Renal cortex interstitium (tissue), 11 donors: ENCODE measurements at regions not wholly inside any gene's neighbourhood (a gene's known extent, or its start where the extent isn't known, plus 50 kb on each side); places are given as distances from the start of the nearest gene placed in this dataset.

ENCODE experiments used
- DNase-seq, 11 donors: peaks; one replicate each; pipeline ENCODE4 v3.0.0-alpha.2; 2013; ENCODE audit warnings: low read depth in 9 of 11, low spot score in 4 of 11; ENCODE audit errors: extremely low read depth in 1 of 11

GRCh38 chr5:77569409-77569808, 69.1 kb downstream of the OTP start:
- no peak for DNase-seq

DNA sequence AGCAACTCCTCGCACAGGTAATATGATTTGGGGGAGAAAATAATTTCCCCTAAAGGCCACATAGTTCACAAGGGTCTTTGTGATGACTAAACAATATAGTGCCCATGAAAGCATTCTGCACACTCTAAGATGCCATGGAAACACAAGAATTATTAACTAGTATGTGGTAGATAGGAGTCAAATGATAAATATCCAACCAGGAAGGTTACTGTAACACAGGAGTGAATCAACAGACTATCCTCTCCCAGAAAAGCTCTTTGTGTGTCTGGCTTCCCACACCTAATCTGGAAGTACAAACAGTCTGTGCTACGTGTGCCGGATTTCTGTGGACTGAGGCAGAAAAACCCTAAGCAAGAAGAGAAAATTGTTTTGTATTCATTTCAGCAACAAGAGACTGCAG, 70.0 kb downstream of the OTP start:
- DNase-seq = no peak

DNA sequence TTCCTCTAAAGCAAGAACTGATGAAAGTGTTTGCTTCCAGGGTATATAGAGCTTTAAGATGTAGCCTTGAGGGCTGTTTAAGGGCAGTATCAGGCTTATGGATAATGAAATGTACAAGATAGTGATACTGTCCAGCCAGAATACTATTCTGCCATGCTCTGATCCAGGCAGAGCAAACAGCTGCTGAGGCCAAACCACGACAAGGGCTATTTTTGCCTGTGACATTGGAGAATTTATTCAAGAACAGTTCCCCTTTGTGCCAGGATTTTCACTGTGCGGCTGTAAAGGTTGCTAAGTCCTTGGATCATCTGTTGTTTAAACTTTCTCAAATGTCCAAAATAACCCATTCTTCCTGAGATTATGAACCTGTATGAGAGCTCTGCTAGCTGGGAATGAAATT, 70.4 kb downstream of the OTP start:
- no peak for DNase-seq

DNA sequence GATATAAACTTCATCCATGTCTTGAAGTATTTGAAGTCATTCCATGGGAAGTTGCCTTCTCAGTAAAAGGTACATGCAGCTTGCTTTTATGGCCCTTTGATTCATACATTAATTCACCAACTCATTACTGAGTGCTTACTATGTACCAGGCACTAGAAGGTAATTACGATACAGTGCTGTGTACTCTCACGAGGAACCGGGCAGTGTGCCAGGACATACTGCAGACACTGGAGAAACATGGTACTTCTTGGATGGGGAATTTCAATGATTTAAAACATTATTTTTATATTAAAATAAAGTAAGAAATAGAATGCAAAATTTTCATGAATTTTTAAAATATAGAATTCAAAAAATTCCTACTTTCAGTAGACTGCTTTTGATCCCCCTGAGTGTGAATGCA, 71.4 kb upstream of the WDR41 start:
- no peak for DNase-seq

DNA sequence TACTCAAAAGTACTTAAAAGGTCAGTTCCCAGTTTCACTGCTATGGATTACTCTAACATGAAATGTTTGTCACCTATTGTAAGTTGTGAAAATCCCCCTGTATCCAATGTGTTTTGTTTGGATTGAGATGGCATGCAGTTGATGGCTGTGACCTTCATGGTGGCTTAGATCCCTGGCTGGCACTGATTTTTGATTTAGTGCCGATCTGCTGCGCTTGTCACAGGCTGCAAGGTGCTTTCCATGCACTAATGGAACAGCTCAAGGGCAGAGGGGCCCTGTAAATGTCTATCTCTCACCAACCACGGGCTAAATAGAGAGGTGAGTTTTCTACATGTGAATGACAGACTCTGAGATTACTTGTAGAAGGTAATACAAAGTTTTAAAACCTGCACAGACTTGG, 69.8 kb upstream of the WDR41 start:
- no peak for DNase-seq

GRCh38 chr5:77560677-77561263, 68.7 kb upstream of the WDR41 start:
- peak; percentile 15 to 51 (median 30) for DNase-seq

DNA sequence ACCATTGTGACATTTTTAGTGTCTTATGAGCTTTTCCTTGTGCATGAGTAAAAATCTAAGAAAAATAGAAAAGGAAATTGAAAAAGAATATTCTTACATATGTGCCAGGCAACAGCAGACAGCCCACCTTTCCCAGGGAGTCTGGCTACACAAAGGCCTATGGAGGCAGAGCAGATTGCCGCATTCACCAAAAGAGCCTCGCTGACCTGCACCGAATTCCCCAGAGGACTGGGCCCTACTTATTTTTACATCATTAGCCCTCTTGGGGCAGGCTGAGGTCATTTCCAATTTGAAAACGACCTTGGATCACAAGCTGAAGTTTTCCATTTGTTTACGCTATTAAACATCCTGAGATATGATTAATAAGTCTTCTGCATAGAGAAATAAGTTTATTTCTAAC, 66.2 kb upstream of the WDR41 start:
- DNase-seq = no peak

GRCh38 chr5:77550406-77550805, 58.3 kb upstream of the WDR41 start:
- DNase-seq = no peak

DNA sequence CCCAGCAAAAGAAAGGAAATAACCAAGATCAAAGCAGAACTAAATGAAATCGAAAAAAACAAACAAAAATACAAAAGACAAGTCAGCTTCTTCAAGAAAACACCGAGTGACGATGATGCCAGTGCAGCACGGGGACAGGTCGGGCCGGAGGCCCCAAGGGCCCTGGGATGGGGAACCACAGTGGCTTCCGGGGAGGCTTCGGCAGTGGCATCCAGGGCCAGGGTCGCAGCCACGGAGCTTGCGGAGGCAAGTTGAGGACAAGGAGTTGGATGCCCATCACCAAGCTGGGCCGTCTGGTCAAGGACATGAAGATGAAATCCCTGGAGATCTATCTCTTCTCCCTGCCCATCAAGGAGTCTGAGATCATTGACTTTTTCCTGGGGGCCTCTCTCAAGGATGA, 53.2 kb upstream of the WDR41 start:
- no peak for DNase-seq
